GM23248 (cell line): ENCODE measurements at regions not wholly inside any gene's neighbourhood (a gene's known extent, or its start where the extent isn't known, plus 50 kb on each side); places are given as distances from the start of the nearest gene placed in this dataset.

Experiments used
- EZH2 ChIP-seq: fragments of 200-600 bp; sonication (generic); IDR thresholded peaks from 2 replicates; pipeline ENCODE4 v1.6.1; 2018; ENCODE audit warnings: antibody characterized with exemption, mild to moderate bottlenecking; ENCODE audit not compliant: insufficient read depth, poor library complexity, severe bottlenecking
- EZH2phosphoT487 ChIP-seq: fragments of 200-600 bp; sonication (generic); IDR thresholded peaks from 2 replicates; pipeline ENCODE4 v1.6.1; 2018; ENCODE audit warnings: antibody characterized with exemption, moderate library complexity, mild to moderate bottlenecking, low read depth; ENCODE audit not compliant: insufficient read depth

DNA sequence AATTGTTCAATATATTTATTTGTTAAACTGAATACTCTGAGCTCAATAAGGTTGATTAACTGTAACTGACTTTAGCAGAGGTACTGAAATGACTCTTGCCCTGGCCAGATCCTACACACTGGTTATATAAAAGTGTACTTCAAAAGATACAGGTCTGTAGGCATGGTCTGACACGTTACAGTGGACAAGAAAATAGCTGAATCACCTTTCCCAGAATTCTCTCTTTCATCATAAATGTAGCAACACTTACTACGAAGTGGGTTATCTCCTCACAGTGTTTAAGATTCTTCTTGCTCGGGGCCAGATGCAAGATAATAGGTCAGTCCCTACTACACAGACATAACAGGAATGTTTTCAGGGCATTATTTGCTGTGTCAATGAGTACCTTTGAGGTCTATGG, 107.0 kb upstream of the ZC3H15 start:
- no peak for TF ChIP-seq EZH2
- no peak for TF ChIP-seq EZH2phosphoT487
